ENCODE measurements at regions not wholly inside any gene's neighbourhood (a gene's known extent, or its start where the extent isn't known, plus 50 kb on each side); places are given as distances from the start of the nearest gene placed in this dataset.
"Not testable (repeated sequence)": the region's sequence is repeated elsewhere in the genome, so short reads cannot be mapped to it uniquely, and the experiment has no call there.

DNA sequence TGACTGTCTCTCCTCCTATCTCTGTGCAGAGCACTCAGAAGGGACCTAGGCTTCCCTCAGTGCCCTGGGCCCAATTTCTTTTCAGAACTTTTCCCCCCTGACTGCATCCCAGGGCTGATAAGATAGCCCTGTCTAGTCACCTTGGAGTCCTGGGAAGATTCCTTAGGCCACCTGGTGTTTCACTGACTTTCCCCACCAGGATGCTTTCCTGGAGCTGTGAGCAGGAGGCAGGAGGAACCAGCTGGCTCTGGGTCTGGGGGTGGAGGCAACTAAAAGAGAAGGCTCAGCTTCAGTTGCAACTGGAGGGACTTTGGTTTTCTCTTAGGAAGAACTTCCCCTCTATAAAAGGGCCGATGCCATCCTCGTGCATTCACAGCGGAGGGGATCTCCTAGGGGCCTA lies 115.1 kb downstream of the TNFRSF13B start:
- not testable (repeated sequence) for H3K27me3 ChIP-seq (ENCODE audit: insufficient read depth, low read length); H3K56ac ChIP-seq (ENCODE audit: insufficient read length, low read depth, low read length); H3K4ac ChIP-seq (ENCODE audit: low read depth, low read length); H4K8ac ChIP-seq (replicated peaks; ENCODE audit: insufficient read length, low read depth, low read length); H2BK12ac ChIP-seq (ENCODE audit: insufficient read length, low read depth, low read length); H4K5ac ChIP-seq (ENCODE audit: insufficient read length, low read depth, low read length); H2AFZ ChIP-seq (ENCODE audit: low read length); H2BK15ac ChIP-seq (ENCODE audit: low read depth, low read length); H3K4me3 Mint-ChIP-seq; H3K27me3 Mint-ChIP-seq (ENCODE audit: low read depth); H3K9me3 Mint-ChIP-seq; DNase-seq; H3K4me2 ChIP-seq (ENCODE audit: insufficient read depth, insufficient read length, low read length); H3K23ac ChIP-seq (ENCODE audit: insufficient read length, low read depth, low read length); H3K9ac ChIP-seq (ENCODE audit: extremely low read depth, insufficient read length, low read length); H3K4me1 ChIP-seq (ENCODE audit: insufficient read depth, low read length); H3T11ph ChIP-seq (ENCODE audit: low read length); H4K20me1 ChIP-seq (ENCODE audit: control insufficient read depth, insufficient read depth, insufficient read length); H2BK20ac ChIP-seq (ENCODE audit: low read depth, low read length, poor library complexity, severe bottlenecking); H2BK5ac ChIP-seq (ENCODE audit: insufficient read length, low read length); H2BK120ac ChIP-seq (ENCODE audit: low read depth, low read length, poor library complexity, severe bottlenecking); H4K91ac ChIP-seq (ENCODE audit: insufficient read length, low read depth, low read length); H3K27ac ChIP-seq (ENCODE audit: insufficient read length, low read depth, low read length); H2AK5ac ChIP-seq (ENCODE audit: insufficient read length, low read length); H3K79me2 ChIP-seq (ENCODE audit: insufficient read depth, low read length); H3K14ac ChIP-seq (ENCODE audit: insufficient read depth, low read length); H3K23me2 ChIP-seq (ENCODE audit: insufficient read length, low read depth, low read length, poor library complexity, severe bottlenecking); H3K79me1 ChIP-seq (ENCODE audit: insufficient read depth, low read depth, low read length, poor library complexity, severe bottlenecking); H3K9me3 ChIP-seq (ENCODE audit: control insufficient read depth, low read depth, low read length); H3K18ac ChIP-seq (ENCODE audit: insufficient read length, low read depth, low read length); H3K36me3 Mint-ChIP-seq (ENCODE audit: insufficient read depth in 1 of 3, low read depth in 3 of 3)
- WGBS (ENCODE audit: extremely low coverage, insufficient read length, low lambda C conversion rate), result no CpG with 5 or more reads among the region's 3 CpGs
- Mint-ChIP-seq H3K27ac (peak overlapping the region in 1 of 3 experiments; percentile 72; a peak in 1 of 7 replicates), H3K4me1 (peaks cover 8 to 16% of the 10 kb centered on the region in 2 experiments)

DNA sequence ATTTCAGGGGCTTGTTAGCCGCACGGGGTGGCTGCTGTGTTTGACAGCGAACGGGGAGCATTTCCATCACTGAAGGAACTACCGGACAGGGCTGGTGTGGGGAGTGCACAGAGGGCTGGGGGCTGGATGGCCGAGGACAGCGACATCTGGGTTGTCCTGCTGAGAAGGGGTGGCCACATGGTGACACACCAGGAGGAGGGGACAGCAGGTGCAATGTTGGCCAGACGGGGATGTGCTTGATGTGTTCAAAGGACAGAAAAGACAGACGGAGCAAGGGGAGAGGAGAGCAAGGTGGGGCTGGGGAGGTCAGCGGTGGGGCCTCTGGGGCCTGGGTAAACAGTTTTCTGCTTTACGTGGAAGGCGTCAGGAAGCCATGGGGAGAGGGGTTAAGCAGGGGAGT lies 115.7 kb downstream of the TNFRSF13B start:
- H2AFZ ChIP-seq (ENCODE audit: low read length); H3K18ac ChIP-seq (ENCODE audit: insufficient read length, low read depth, low read length); H4K20me1 ChIP-seq (ENCODE audit: control insufficient read depth, insufficient read depth, insufficient read length); H2BK12ac ChIP-seq (ENCODE audit: insufficient read length, low read depth, low read length); H3K14ac ChIP-seq (ENCODE audit: insufficient read depth, low read length); H3T11ph ChIP-seq (ENCODE audit: low read length); H3K9ac ChIP-seq (ENCODE audit: extremely low read depth, insufficient read length, low read length); H2BK15ac ChIP-seq (ENCODE audit: low read depth, low read length); H3K23me2 ChIP-seq (ENCODE audit: insufficient read length, low read depth, low read length, poor library complexity, severe bottlenecking); H3K23ac ChIP-seq (ENCODE audit: insufficient read length, low read depth, low read length); H2BK120ac ChIP-seq (ENCODE audit: low read depth, low read length, poor library complexity, severe bottlenecking); H4K5ac ChIP-seq (ENCODE audit: insufficient read length, low read depth, low read length); H3K79me1 ChIP-seq (ENCODE audit: insufficient read depth, low read depth, low read length, poor library complexity, severe bottlenecking); H3K4me1 ChIP-seq (ENCODE audit: insufficient read depth, low read length); H3K4ac ChIP-seq (ENCODE audit: low read depth, low read length); H2BK20ac ChIP-seq (ENCODE audit: low read depth, low read length, poor library complexity, severe bottlenecking); H3K27ac Mint-ChIP-seq; H3K9me3 Mint-ChIP-seq; H3K9me3 ChIP-seq (ENCODE audit: control insufficient read depth, low read depth, low read length); H3K79me2 ChIP-seq (ENCODE audit: insufficient read depth, low read length); H3K4me2 ChIP-seq (ENCODE audit: insufficient read depth, insufficient read length, low read length); H3K27me3 Mint-ChIP-seq (ENCODE audit: low read depth); H3K27ac ChIP-seq (ENCODE audit: insufficient read length, low read depth, low read length); H2AK5ac ChIP-seq (ENCODE audit: insufficient read length, low read length); H4K91ac ChIP-seq (ENCODE audit: insufficient read length, low read depth, low read length); H3K56ac ChIP-seq (ENCODE audit: insufficient read length, low read depth, low read length); H2BK5ac ChIP-seq (ENCODE audit: insufficient read length, low read length); H3K4me3 Mint-ChIP-seq; H3K36me3 Mint-ChIP-seq (ENCODE audit: insufficient read depth in 1 of 3, low read depth in 3 of 3); H3K27me3 ChIP-seq (ENCODE audit: insufficient read depth, low read length); H4K8ac ChIP-seq (replicated peaks; ENCODE audit: insufficient read length, low read depth, low read length); DNase-seq: not testable (repeated sequence)
- H3K4me1 Mint-ChIP-seq, result peaks cover 8 to 16% of the 10 kb centered on the region in 2 experiments
- no CpG with 5 or more reads among the region's 12 CpGs for WGBS (ENCODE audit: extremely low coverage, insufficient read length, low lambda C conversion rate)

Measured in H9 (cell line).